ENCODE measurements at regions not wholly inside any gene's neighbourhood (a gene's known extent, or its start where the extent isn't known, plus 50 kb on each side); places are given as distances from the start of the nearest gene placed in this dataset.

- Histone ChIP-seq H3K4me1 (ENCODE audit: insufficient read depth, low read length) (no peaks in the 10 kb centered on the region), H3K27ac (ENCODE audit: low read depth in 1 of 2, low read length in 2 of 2) (no peak overlapping the region), H3K36me3 (ENCODE audit: insufficient read depth, low read length) (no peaks in the 10 kb centered on the region), H3K4me3 (ENCODE audit: low read length) (no peak overlapping the region), H3K9me3 (ENCODE audit: control insufficient read depth in 1 of 2, insufficient read depth in 1 of 2, low read length in 2 of 2) (peaks cover 6 to 7% of the 10 kb centered on the region in 2 experiments), H3K27me3 (ENCODE audit: control insufficient read depth in 1 of 2, insufficient read depth in 2 of 2, low read length in 2 of 2) (no peaks in the 10 kb centered on the region)
- no peak for ATAC-seq (ENCODE audit: poor library complexity)
- intact Hi-C loops (cut with DNase I, micrococcal nuclease), result no loop called here
- Mint-ChIP-seq H3K27me3 (no peaks in the 10 kb centered on the region), H3K4me3 (no peak overlapping the region), H3K4me1 (ENCODE audit: low read depth) (no peaks in the 10 kb centered on the region), H3K9me3 (peaks cover 7% of the 10 kb centered on the region), H3K27ac (no peak overlapping the region), H3K36me3 (ENCODE audit: low read depth) (no peaks in the 10 kb centered on the region)
- POLR2A ChIA-PET, result no interaction called here
- TF ChIP-seq CTCF (IDR thresholded peaks at IDR 0.05), result no peak
- no peak for DNase-seq
- CTCF ChIA-PET, result no interaction called here
Observed at GRCh38 chr7:46459942-46460341, 538.9 kb upstream of the IGFBP3 start.

- Histone ChIP-seq H3K9me3 (ENCODE audit: control insufficient read depth in 1 of 2, insufficient read depth in 1 of 2, low read length in 2 of 2) (peaks cover 0 to 7% of the 10 kb centered on the region in 2 experiments), H3K27ac (ENCODE audit: low read depth in 1 of 2, low read length in 2 of 2) (no peak overlapping the region), H3K4me1 (ENCODE audit: insufficient read depth, low read length) (no peaks in the 10 kb centered on the region), H3K4me3 (ENCODE audit: low read length) (no peak overlapping the region), H3K36me3 (ENCODE audit: insufficient read depth, low read length) (no peaks in the 10 kb centered on the region), H3K27me3 (ENCODE audit: control insufficient read depth in 1 of 2, insufficient read depth in 2 of 2, low read length in 2 of 2) (no peaks in the 10 kb centered on the region)
- H3K27me3 Mint-ChIP-seq, result no peaks in the 10 kb centered on the region
- H3K4me1 Mint-ChIP-seq (ENCODE audit: low read depth), result no peaks in the 10 kb centered on the region
- ChIA-PET CTCF (no interaction called here), POLR2A (no interaction called here)
- intact Hi-C loops (cut with DNase I, micrococcal nuclease), result no loop called here
- peaks cover 8% of the 10 kb centered on the region for H3K9me3 Mint-ChIP-seq
- TF ChIP-seq CTCF (IDR thresholded peaks at IDR 0.05), result no peak
- no peak for ATAC-seq (ENCODE audit: poor library complexity)
- H3K27ac Mint-ChIP-seq, result no peak overlapping the region
- H3K36me3 Mint-ChIP-seq (ENCODE audit: low read depth), result no peaks in the 10 kb centered on the region
- DNase-seq, result no peak
- no peak overlapping the region for H3K4me3 Mint-ChIP-seq
Observed at GRCh38 chr7:46454816-46455215, 533.7 kb upstream of the IGFBP3 start.

- H3K36me3 ChIP-seq (ENCODE audit: insufficient read depth, low read length), result no peaks in the 10 kb centered on the region
- Mint-ChIP-seq H3K27ac (no peak overlapping the region), H3K27me3 (no peaks in the 10 kb centered on the region), H3K4me1 (ENCODE audit: low read depth) (no peaks in the 10 kb centered on the region), H3K9me3 (peaks cover 15% of the 10 kb centered on the region), H3K4me3 (no peak overlapping the region), H3K36me3 (ENCODE audit: low read depth) (no peaks in the 10 kb centered on the region)
- intact Hi-C loops (cut with DNase I, micrococcal nuclease), result no loop called here
- TF ChIP-seq CTCF (IDR thresholded peaks at IDR 0.05), result no peak
- CTCF ChIA-PET, result no interaction called here
- no peak overlapping the region for H3K4me3 ChIP-seq (ENCODE audit: low read length)
- H3K4me1 ChIP-seq (ENCODE audit: insufficient read depth, low read length), result no peaks in the 10 kb centered on the region
- peaks cover 0 to 7% of the 10 kb centered on the region in 2 experiments for H3K9me3 ChIP-seq (ENCODE audit: control insufficient read depth in 1 of 2, insufficient read depth in 1 of 2, low read length in 2 of 2)
- POLR2A ChIA-PET, result no interaction called here
- DNase-seq (no peak), ATAC-seq (ENCODE audit: poor library complexity) (no peak)
- no peak overlapping the region for H3K27ac ChIP-seq (ENCODE audit: low read depth in 1 of 2, low read length in 2 of 2)
- H3K27me3 ChIP-seq (ENCODE audit: control insufficient read depth in 1 of 2, insufficient read depth in 2 of 2, low read length in 2 of 2), result no peaks in the 10 kb centered on the region
Observed at GRCh38 chr7:46452561-46453135, 531.6 kb upstream of the IGFBP3 start.

Measured in CD4-positive, alpha-beta T cell (primary cell).